ENCODE measurements at regions not wholly inside any gene's neighbourhood (a gene's known extent, or its start where the extent isn't known, plus 50 kb on each side); places are given as distances from the start of the nearest gene placed in this dataset.

DNA sequence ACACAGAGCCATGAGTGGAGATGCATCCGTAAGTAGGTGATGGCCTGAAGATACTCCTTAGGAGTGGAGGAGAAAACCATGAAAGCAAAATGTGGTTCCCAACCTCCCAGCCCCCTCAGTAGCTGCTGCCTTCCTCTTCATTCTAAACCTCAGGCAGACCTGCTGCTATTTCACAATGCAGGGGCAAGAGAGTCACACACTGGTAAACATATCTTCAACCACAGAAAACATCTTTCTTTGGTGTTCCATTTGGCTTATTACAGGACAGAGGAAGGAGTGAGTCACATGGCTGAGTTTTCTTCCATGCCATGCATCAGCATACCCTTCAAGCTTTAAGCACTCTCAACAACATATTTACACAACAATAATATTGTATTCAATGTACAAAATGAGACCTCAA is 342.1 kb downstream of the BMPER start:
- DNase-seq (ENCODE audit: low read depth, low spot score): no peak
- TF ChIP-seq FOSL1 (IDR thresholded peaks at IDR 0.05; ENCODE audit: low read depth) (no peak), EGR1 (IDR thresholded peaks at IDR 0.05; ENCODE audit: low read depth) (no peak), ZFX (IDR thresholded peaks at IDR 0.05) (no peak)
- POLR2A ChIA-PET: no interaction called here

GRCh38 chr7:34249192-34249591 is 343.9 kb downstream of the BMPER start:
- ChIA-PET CTCF (no interaction called here), POLR2A (no interaction called here), RAD21 (ENCODE audit: low non-redundant PET in 1 of 2, low total read pairs in 2 of 2, uncharacterized antibody in 2 of 2, unreplicated experiment in 2 of 2) (no interaction called here)
- DNase-seq (ENCODE audit: low read depth, low spot score) (no peak), ATAC-seq (no peak)
- Histone ChIP-seq H3K79me2 (ENCODE audit: insufficient read depth, low read length) (no peaks in the 10 kb centered on the region), H4K20me1 (ENCODE audit: insufficient read depth) (no peaks in the 10 kb centered on the region), H3K27me3 (ENCODE audit: insufficient read depth, low read length) (no peaks in the 10 kb centered on the region), H3K9me2 (ENCODE audit: insufficient read depth) (no peaks in the 10 kb centered on the region), H3K4me3 (replicated peaks in 1 of 2; ENCODE audit: low read depth in 1 of 2, low read length in 2 of 2) (no peak overlapping the region), H3K4me1 (ENCODE audit: control insufficient read depth in 1 of 2, insufficient read depth in 2 of 2, low read length in 2 of 2) (no peaks in the 10 kb centered on the region), H3K27ac (ENCODE audit: low read depth, low read length) (no peak overlapping the region), H3K4me2 (ENCODE audit: low read length) (no peak overlapping the region), H3K9me3 (ENCODE audit: control insufficient read depth in 1 of 2, insufficient read depth in 1 of 2, low read depth in 1 of 2, low read length in 2 of 2) (no peaks in the 10 kb centered on the region), H3K9ac (ENCODE audit: low read length) (no peak overlapping the region), H3K36me3 (ENCODE audit: control insufficient read depth in 1 of 2, insufficient read depth in 2 of 2, low read length in 2 of 2) (no peaks in the 10 kb centered on the region), H2AFZ (ENCODE audit: low read depth, low read length, poor library complexity, severe bottlenecking) (no peak overlapping the region)
- no peak for TF ChIP-seq EZH2phosphoT487 (IDR thresholded peaks at IDR 0.05; ENCODE audit: borderline replicate concordance)
- no peak for TF ChIP-seq ZFX (IDR thresholded peaks at IDR 0.05)
- TF ChIP-seq CEBPB (IDR thresholded peaks at IDR 0.05; ENCODE audit: low read depth): no peak
- no peak for TF ChIP-seq SP1 (IDR thresholded peaks at IDR 0.05; ENCODE audit: low read depth)
- TF ChIP-seq SIN3A (IDR thresholded peaks at IDR 0.05; ENCODE audit: low read depth): no peak
- no peak for TF ChIP-seq REST (IDR thresholded peaks at IDR 0.05; ENCODE audit: low read depth)
- intact Hi-C loops (cut with micrococcal nuclease): no loop called here
- BruUV-seq (replicated peaks): no TSS peak

More for the DNA sequence above, 342.1 kb downstream of the BMPER start:
- H4K20me1 ChIP-seq (ENCODE audit: insufficient read depth): no peaks in the 10 kb centered on the region
- H3K9me3 ChIP-seq (ENCODE audit: control insufficient read depth in 1 of 2, insufficient read depth in 1 of 2, low read depth in 1 of 2, low read length in 2 of 2): no peaks in the 10 kb centered on the region
- H3K27ac ChIP-seq (ENCODE audit: low read depth, low read length): no peak overlapping the region
- no peaks in the 10 kb centered on the region for H3K36me3 ChIP-seq (ENCODE audit: control insufficient read depth in 1 of 2, insufficient read depth in 2 of 2, low read length in 2 of 2)
- intact Hi-C loops (cut with micrococcal nuclease): no loop called here
- H3K4me1 ChIP-seq (ENCODE audit: control insufficient read depth in 1 of 2, insufficient read depth in 2 of 2, low read length in 2 of 2): no peaks in the 10 kb centered on the region
- no peak for ATAC-seq
- H3K4me3 ChIP-seq (replicated peaks in 1 of 2; ENCODE audit: low read depth in 1 of 2, low read length in 2 of 2): no peak overlapping the region
- no peaks in the 10 kb centered on the region for H3K79me2 ChIP-seq (ENCODE audit: insufficient read depth, low read length)
- H3K9ac ChIP-seq (ENCODE audit: low read length): no peak overlapping the region
- ChIA-PET RAD21 (ENCODE audit: low non-redundant PET in 1 of 2, low total read pairs in 2 of 2, uncharacterized antibody in 2 of 2, unreplicated experiment in 2 of 2) (no interaction called here), CTCF (no interaction called here)
- H3K4me2 ChIP-seq (ENCODE audit: low read length): no peak overlapping the region
- BruUV-seq (replicated peaks): no TSS peak
- no peaks in the 10 kb centered on the region for H3K27me3 ChIP-seq (ENCODE audit: insufficient read depth, low read length)
- H3K9me2 ChIP-seq (ENCODE audit: insufficient read depth): no peaks in the 10 kb centered on the region
- H2AFZ ChIP-seq (ENCODE audit: low read depth, low read length, poor library complexity, severe bottlenecking): no peak overlapping the region
